ENCODE measurements at regions not wholly inside any gene's neighbourhood (a gene's known extent, or its start where the extent isn't known, plus 50 kb on each side); places are given as distances from the start of the nearest gene placed in this dataset.

DNA sequence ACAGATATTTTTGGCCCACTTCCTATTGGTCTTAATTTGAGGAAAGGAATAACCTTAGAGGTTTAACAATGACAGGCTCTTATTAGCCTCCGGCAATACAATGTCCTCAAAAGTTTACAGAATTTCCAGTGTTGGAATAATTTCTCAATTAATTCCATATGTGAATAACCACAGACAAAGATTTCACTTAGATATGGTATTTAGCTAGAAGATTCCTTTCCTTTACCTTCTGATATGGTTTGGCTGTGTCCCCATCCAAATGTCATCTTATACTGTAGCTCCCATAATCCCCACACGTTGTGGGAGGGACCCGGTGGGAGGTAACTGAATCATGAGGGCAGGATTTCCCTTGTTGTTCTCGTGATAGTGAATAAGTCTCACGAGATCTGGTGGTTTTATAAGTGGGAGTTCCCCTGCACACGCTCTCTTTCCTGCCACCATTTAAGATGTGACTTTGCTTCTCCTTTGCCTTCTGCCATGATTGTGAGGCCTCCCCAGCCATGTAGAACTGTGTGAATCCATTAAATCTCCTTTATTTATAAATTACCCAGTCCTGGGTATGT, 54.9 kb upstream of the RGS7 start:
- TF ChIP-seq, protein P1, sequence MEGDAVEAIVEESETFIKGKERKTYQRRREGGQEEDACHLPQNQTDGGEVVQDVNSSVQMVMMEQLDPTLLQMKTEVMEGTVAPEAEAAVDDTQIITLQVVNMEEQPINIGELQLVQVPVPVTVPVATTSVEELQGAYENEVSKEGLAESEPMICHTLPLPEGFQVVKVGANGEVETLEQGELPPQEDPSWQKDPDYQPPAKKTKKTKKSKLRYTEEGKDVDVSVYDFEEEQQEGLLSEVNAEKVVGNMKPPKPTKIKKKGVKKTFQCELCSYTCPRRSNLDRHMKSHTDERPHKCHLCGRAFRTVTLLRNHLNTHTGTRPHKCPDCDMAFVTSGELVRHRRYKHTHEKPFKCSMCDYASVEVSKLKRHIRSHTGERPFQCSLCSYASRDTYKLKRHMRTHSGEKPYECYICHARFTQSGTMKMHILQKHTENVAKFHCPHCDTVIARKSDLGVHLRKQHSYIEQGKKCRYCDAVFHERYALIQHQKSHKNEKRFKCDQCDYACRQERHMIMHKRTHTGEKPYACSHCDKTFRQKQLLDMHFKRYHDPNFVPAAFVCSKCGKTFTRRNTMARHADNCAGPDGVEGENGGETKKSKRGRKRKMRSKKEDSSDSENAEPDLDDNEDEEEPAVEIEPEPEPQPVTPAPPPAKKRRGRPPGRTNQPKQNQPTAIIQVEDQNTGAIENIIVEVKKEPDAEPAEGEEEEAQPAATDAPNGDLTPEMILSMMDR (IDR thresholded peaks at IDR 0.05), result no peak
- TF ChIP-seq POLR2A (IDR thresholded peaks at IDR 0.05) (no peak), EP300 (IDR thresholded peaks at IDR 0.05) (no peak)
